ENCODE measurements at regions not wholly inside any gene's neighbourhood (a gene's known extent, or its start where the extent isn't known, plus 50 kb on each side); places are given as distances from the start of the nearest gene placed in this dataset.

DNA sequence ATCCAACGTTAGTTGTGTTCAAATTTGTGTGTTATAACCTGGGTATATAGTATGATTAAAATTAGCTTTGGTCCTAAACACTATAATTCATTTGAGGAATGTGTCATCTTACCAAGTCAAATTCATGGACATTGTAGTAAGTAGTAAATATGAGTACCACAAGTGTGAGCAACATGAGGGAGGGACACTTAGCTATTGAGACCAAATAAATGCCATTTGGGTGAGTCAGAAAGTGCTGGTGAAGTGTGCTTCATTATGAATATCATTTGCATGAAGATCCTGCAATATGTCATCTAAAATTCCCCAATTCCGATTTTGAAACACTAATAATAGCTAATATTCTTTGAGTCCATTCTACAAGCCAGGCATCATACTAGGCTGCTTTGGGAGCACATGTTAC lies 336.7 kb upstream of the KIF2A start:
- no peak overlapping the region for H3K27ac Mint-ChIP-seq
- H3K36me3 Mint-ChIP-seq, result no peaks in the 10 kb centered on the region
- H3K4me3 Mint-ChIP-seq, result no peak overlapping the region
- H3K27me3 Mint-ChIP-seq (ENCODE audit: low read depth), result peaks cover 52% of the 10 kb centered on the region
- H3K4me1 Mint-ChIP-seq, result no peaks in the 10 kb centered on the region
- DNase-seq (ENCODE audit: low spot score in 2 of 2, unreplicated experiment in 2 of 2), result no peak
- no peaks in the 10 kb centered on the region for H3K9me3 Mint-ChIP-seq
- no peak for TF ChIP-seq CTCF (IDR thresholded peaks at IDR 0.05; ENCODE audit: unreplicated experiment)

- H3K27me3 Mint-ChIP-seq (ENCODE audit: low read depth), result peaks cover 54% of the 10 kb centered on the region
- no peak overlapping the region for H3K4me3 Mint-ChIP-seq
- no peaks in the 10 kb centered on the region for H3K9me3 Mint-ChIP-seq
- no peaks in the 10 kb centered on the region for H3K4me1 Mint-ChIP-seq
- DNase-seq (ENCODE audit: low spot score in 2 of 2, unreplicated experiment in 2 of 2), result no peak
- TF ChIP-seq CTCF (IDR thresholded peaks at IDR 0.05; ENCODE audit: unreplicated experiment), result no peak
- no peaks in the 10 kb centered on the region for H3K36me3 Mint-ChIP-seq
- H3K27ac Mint-ChIP-seq, result no peak overlapping the region
These were observed 336.3 kb upstream of the KIF2A start for GRCh38 chr5:61969755-61970154.

GRCh38 chr5:61970218-61970617 lies 335.8 kb upstream of the KIF2A start:
- Mint-ChIP-seq H3K36me3 (no peaks in the 10 kb centered on the region), H3K27me3 (ENCODE audit: low read depth) (peaks cover 57% of the 10 kb centered on the region), H3K9me3 (no peaks in the 10 kb centered on the region)

GRCh38 chr5:61974680-61975079 lies 331.3 kb upstream of the KIF2A start:
- Mint-ChIP-seq H3K36me3 (no peaks in the 10 kb centered on the region), H3K4me1 (no peaks in the 10 kb centered on the region), H3K27ac (no peak overlapping the region), H3K4me3 (no peak overlapping the region), H3K9me3 (no peaks in the 10 kb centered on the region), H3K27me3 (ENCODE audit: low read depth) (peaks cover 46% of the 10 kb centered on the region)
- TF ChIP-seq CTCF (IDR thresholded peaks at IDR 0.05; ENCODE audit: unreplicated experiment), result no peak
- DNase-seq (ENCODE audit: low spot score in 2 of 2, unreplicated experiment in 2 of 2), result no peak

More at GRCh38 chr5:61970218-61970617, 335.8 kb upstream of the KIF2A start:
- Mint-ChIP-seq H3K4me3 (no peak overlapping the region), H3K4me1 (no peaks in the 10 kb centered on the region), H3K27ac (no peak overlapping the region)
- no peak for DNase-seq (ENCODE audit: low spot score in 2 of 2, unreplicated experiment in 2 of 2)
- TF ChIP-seq CTCF (IDR thresholded peaks at IDR 0.05; ENCODE audit: unreplicated experiment), result no peak

DNA sequence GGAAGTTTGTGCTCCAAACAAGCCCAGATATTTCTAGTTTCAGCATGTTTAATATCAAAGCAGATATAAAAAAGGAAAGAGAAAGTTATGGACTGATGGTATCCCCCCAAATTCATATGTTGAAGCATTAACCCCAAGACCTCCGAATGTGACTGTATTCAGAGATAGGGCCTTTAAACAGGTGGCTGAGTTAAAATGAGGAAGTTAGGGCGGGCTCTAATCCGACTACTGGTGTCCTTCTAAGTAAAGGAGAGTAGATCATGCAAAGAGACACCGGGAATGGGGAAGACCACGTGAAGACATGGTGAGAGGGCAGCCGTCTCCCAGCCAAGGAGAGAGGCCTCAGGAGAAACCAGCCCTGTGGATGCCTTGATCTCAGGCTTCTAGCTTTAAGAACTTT lies 324.1 kb upstream of the KIF2A start:
- Mint-ChIP-seq H3K4me3 (no peak overlapping the region), H3K27me3 (ENCODE audit: low read depth) (peaks cover 48% of the 10 kb centered on the region), H3K9me3 (peaks cover 3% of the 10 kb centered on the region), H3K27ac (no peak overlapping the region), H3K4me1 (no peaks in the 10 kb centered on the region), H3K36me3 (no peaks in the 10 kb centered on the region)
- DNase-seq (ENCODE audit: low spot score in 2 of 2, unreplicated experiment in 2 of 2), result no peak
- no peak for TF ChIP-seq CTCF (IDR thresholded peaks at IDR 0.05; ENCODE audit: unreplicated experiment)

- Mint-ChIP-seq H3K9me3 (peaks cover 5% of the 10 kb centered on the region), H3K4me3 (no peak overlapping the region), H3K27me3 (ENCODE audit: low read depth) (peaks cover 42% of the 10 kb centered on the region), H3K36me3 (no peaks in the 10 kb centered on the region), H3K4me1 (peaks cover 3% of the 10 kb centered on the region), H3K27ac (no peak overlapping the region)
- no peak for DNase-seq (ENCODE audit: low spot score in 2 of 2, unreplicated experiment in 2 of 2)
- no peak for TF ChIP-seq CTCF (IDR thresholded peaks at IDR 0.05; ENCODE audit: unreplicated experiment)
These were observed 314.6 kb upstream of the KIF2A start for GRCh38 chr5:61991430-61991829.

Measured in mesothelial cell of epicardium (in vitro differentiated cells).